ENCODE measurements at regions not wholly inside any gene's neighbourhood (a gene's known extent, or its start where the extent isn't known, plus 50 kb on each side); places are given as distances from the start of the nearest gene placed in this dataset.

DNA sequence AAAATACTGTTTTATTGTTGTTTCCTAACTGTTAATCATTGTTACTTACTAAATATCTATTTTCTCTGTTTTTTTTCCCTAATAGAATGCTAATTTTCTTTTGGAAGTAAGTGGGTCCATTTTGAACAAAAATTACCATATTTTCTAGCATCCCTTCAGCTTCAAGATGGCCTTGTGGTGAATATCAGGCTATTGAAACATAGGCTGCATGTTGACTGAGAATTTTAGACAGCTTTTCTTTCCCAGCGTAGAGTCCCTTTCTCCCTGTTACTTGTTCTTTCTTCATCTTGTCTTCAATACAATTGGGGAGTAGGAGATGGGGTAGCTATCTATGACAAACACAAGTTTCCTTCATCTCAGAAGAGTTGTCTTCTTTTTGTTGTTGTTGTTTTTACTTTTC lies 397.0 kb downstream of the DOK5 start:
- ATAC-seq = no peak
- no peak overlapping the region for H3K4me3 Mint-ChIP-seq
- H3K9me3 Mint-ChIP-seq = peaks cover 5% of the 10 kb centered on the region
- H3K27ac Mint-ChIP-seq = no peak overlapping the region
- H3K27me3 Mint-ChIP-seq = no peaks in the 10 kb centered on the region
- no peaks in the 10 kb centered on the region for H3K36me3 Mint-ChIP-seq
- H3K4me1 Mint-ChIP-seq = no peaks in the 10 kb centered on the region

DNA sequence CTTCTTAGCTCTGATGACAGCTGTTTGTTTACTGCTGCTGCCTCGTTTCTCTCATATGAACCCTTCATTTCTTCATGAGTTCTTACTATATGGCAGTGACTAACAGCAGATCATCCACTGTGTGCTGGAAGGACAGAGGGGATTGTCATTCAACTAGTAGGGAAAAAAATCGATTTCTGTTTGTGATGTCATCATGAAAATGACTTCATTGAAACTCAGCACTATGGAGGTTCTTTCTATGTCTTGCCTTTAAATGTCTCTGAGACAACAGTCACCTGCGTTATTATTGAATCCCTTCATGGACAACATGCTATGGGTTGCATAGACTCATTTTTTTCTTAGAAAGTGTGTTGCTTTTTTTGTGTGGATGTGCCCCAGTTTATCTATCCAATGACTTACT lies 394.4 kb downstream of the DOK5 start:
- Mint-ChIP-seq H3K4me3 (no peak overlapping the region), H3K27ac (no peak overlapping the region), H3K4me1 (no peaks in the 10 kb centered on the region), H3K27me3 (no peaks in the 10 kb centered on the region), H3K9me3 (peaks cover 9% of the 10 kb centered on the region), H3K36me3 (no peaks in the 10 kb centered on the region)
- no peak for ATAC-seq

DNA sequence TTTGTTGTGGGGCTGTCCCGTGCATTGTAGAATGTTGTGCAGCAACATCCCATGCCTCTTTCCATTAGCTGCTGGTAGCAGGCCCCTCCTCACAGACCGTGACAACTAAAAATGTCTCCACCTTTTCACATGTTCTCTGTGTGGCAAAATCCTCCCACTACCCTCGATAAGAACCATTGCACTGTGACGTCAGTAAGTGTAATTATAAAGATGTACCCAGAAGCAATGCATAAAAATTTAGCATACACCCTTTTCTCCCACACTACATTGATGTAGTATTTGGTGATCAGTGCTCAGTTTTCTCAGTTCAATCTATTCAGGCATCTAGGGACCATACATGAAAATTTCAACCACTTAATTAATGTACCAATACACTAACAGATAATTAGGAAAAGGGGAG lies 389.9 kb downstream of the DOK5 start:
- no peaks in the 10 kb centered on the region for H3K36me3 Mint-ChIP-seq
- no peak overlapping the region for H3K27ac Mint-ChIP-seq
- no peaks in the 10 kb centered on the region for H3K27me3 Mint-ChIP-seq
- no peak overlapping the region for H3K4me3 Mint-ChIP-seq
- ATAC-seq = no peak
- H3K9me3 Mint-ChIP-seq = peaks cover 4% of the 10 kb centered on the region
- H3K4me1 Mint-ChIP-seq = no peaks in the 10 kb centered on the region

DNA sequence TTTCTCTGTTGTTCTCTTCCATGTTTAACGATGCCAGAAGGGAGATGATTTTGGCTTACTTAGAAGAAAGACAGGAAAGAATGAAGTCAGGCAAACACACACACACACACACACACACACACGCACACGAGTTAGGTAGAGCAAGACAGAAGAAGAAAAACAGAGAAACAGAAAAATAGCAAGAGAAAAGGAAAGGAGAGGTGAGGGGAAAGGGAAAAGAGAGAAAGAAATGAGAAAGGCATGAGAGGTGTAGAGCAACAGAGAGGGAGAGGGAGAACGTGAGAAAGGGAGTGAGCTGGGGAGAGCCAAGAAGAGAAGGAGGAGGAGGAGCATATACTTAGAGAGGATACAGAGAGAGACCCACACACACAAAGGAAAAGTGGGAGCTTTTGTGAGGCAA lies 385.3 kb downstream of the DOK5 start:
- Mint-ChIP-seq H3K27me3 (no peaks in the 10 kb centered on the region), H3K9me3 (peaks cover 10% of the 10 kb centered on the region), H3K4me3 (no peak overlapping the region), H3K36me3 (no peaks in the 10 kb centered on the region), H3K27ac (no peak overlapping the region), H3K4me1 (no peaks in the 10 kb centered on the region)
- ATAC-seq = no peak

DNA sequence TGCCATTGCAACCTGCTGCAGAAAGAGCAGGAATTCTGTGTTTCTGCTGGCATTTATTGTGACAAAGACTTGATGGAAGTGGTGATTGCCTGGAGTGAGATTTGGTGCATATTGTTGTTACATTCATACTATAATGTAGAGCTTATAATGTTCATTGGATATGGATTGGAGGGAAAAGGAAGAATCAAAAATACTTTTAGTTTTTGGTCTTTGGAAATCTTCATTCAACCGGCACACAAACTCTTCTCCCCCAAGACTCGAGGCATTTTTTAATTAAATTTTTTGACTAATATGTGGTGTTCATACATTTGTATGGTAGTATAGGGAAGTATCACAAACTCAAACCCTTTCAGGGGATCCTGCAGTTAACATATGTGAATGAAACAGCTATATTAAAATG lies 380.8 kb downstream of the DOK5 start:
- H3K27ac Mint-ChIP-seq = no peak overlapping the region
- H3K36me3 Mint-ChIP-seq = no peaks in the 10 kb centered on the region
- ATAC-seq = no peak
- no peak overlapping the region for H3K4me3 Mint-ChIP-seq
- no peaks in the 10 kb centered on the region for H3K27me3 Mint-ChIP-seq
- H3K4me1 Mint-ChIP-seq = no peaks in the 10 kb centered on the region
- H3K9me3 Mint-ChIP-seq = peaks cover 7% of the 10 kb centered on the region

DNA sequence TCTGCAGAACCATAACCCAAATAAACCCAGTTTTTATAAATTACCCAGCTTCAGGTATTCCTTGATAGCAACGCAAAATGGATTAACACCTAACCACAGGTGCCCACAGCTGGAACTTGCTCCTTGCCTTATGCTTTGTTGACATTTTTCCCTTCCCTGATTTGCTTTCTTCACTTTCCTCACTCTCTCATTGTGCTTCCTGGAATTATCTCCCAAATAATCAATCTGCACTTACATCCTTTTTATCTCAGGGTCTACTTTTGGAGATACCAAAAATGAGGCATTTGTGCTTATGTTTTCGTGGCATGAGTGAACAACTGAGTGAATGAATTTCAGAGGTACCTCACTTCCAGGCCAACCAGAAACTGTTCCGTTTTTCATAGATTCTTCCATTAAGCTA lies 374.3 kb downstream of the DOK5 start:
- H3K27me3 Mint-ChIP-seq = no peaks in the 10 kb centered on the region
- no peak overlapping the region for H3K4me3 Mint-ChIP-seq
- no peak overlapping the region for H3K27ac Mint-ChIP-seq
- H3K36me3 Mint-ChIP-seq = no peaks in the 10 kb centered on the region
- no peaks in the 10 kb centered on the region for H3K4me1 Mint-ChIP-seq
- H3K9me3 Mint-ChIP-seq = peaks cover 8% of the 10 kb centered on the region
- ATAC-seq = no peak

DNA sequence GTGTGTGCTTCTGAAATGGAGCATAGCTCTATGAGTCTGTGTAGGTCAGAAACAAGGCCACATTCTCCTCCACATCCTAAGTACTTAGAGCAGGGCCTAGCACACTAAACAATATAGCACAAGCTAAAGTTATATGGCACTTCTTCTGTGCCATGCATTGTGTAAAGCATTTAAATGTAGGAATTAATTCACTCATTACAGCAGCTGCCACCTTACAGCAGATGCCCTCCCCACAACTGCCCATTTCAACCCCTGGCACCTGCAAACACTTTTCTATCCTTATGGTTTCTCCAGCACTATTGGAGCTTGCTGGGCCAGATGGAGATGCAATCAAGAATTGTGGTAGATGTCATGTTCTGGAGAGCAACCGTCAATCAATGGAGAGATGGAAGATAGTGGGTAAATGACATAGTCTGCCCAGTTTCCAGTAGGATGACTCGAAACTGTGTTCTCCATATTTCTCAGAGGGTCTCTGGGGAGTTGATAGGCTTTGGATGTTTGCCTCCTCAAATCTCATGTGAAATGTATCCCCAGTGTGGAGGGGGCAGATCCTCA lies 373.7 kb downstream of the DOK5 start:
- no peaks in the 10 kb centered on the region for H3K36me3 Mint-ChIP-seq
- H3K9me3 Mint-ChIP-seq = peaks cover 8% of the 10 kb centered on the region
- ATAC-seq = no peak
- no peak overlapping the region for H3K4me3 Mint-ChIP-seq
- no peak overlapping the region for H3K27ac Mint-ChIP-seq
- H3K4me1 Mint-ChIP-seq = no peaks in the 10 kb centered on the region
- no peaks in the 10 kb centered on the region for H3K27me3 Mint-ChIP-seq

DNA sequence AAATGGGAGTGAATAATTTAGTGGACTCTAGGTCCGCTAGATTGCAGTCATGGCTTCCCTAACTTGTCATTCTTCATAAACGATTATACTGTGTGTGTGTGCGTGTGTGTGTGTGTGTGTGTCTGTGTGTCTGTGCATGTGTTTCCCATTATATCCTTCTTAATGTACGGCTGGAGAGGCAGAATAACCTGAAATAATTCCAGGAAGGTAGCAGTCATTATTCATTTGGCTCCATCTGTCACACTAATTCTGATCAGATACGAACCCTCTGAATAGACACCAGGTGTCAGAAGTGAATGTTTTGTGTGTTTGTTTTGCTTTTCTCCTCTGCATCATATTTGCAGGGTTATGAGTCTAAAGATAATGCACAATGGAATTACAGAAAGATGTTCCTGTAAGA lies 372.9 kb downstream of the DOK5 start:
- H3K27ac Mint-ChIP-seq = no peak overlapping the region
- no peaks in the 10 kb centered on the region for H3K4me1 Mint-ChIP-seq
- ATAC-seq = no peak
- no peaks in the 10 kb centered on the region for H3K27me3 Mint-ChIP-seq
- H3K36me3 Mint-ChIP-seq = no peaks in the 10 kb centered on the region
- peaks cover 8% of the 10 kb centered on the region for H3K9me3 Mint-ChIP-seq
- no peak overlapping the region for H3K4me3 Mint-ChIP-seq

DNA sequence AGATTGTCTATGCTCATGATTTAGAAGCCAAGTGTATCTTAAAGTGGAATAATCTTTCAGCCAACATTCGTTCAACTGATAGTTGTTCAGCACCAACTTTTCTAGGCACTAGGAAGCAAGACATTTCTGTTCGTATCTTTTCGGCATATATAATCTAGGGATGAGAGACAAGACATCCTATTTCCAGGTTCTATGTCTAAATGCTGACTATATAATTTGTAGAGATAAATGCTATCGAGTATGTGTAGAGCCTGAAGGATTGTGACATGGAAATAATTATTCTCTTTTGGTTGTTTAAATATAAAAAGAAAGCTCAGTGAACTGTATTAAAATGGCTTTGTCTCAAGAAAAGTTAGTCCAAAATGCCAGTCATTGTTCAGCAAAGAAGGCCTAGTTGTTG lies 371.6 kb downstream of the DOK5 start:
- ATAC-seq = no peak

DNA sequence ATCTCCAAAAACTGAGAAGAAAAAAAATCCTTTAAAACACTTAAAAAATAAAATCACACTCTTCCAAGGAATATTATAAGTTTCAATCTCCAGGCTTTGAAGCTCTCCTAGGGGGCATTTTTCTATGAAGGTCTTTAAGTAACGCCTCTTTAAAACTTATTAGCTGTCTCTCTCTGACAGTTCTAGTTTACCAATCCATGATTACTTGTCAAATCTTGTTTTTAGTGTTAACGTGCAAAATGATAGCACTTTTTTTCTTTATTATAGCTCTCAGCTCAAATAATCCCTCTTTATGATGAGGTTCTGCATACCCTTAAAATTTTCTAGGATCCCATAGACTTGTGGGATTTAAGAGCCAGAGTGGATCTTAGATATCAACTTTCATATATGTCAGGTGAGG lies 369.0 kb downstream of the DOK5 start:
- Mint-ChIP-seq H3K4me3 (no peak overlapping the region), H3K27ac (no peak overlapping the region)
- ATAC-seq = no peak

More for the DNA sequence above, 371.6 kb downstream of the DOK5 start:
- H3K9me3 Mint-ChIP-seq = peaks cover 8% of the 10 kb centered on the region
- H3K27ac Mint-ChIP-seq = no peak overlapping the region
- H3K27me3 Mint-ChIP-seq = no peaks in the 10 kb centered on the region
- no peaks in the 10 kb centered on the region for H3K4me1 Mint-ChIP-seq
- no peaks in the 10 kb centered on the region for H3K36me3 Mint-ChIP-seq
- H3K4me3 Mint-ChIP-seq = no peak overlapping the region

DNA sequence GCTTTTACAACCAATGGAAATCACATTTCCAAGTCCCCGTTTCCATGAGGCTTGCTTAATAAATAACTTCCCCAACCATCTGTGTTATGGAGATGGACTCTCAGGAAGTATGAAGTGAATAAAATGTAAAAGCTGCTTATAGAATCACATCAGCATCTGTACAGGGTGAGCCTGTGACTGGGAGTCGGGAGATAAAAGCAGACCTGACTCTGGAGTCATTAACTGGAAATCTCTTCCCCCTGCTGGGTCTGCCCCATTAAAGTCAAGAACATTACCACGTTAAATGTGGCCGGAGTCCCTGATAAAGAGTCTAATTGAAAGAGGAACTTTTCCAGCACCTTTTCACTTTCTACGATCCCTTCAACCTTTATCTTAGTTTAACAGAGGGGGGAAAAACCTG lies 368.5 kb downstream of the DOK5 start:
- Mint-ChIP-seq H3K27me3 (no peaks in the 10 kb centered on the region), H3K4me1 (no peaks in the 10 kb centered on the region), H3K36me3 (no peaks in the 10 kb centered on the region), H3K27ac (no peak overlapping the region), H3K4me3 (no peak overlapping the region), H3K9me3 (peaks cover 5% of the 10 kb centered on the region)
- no peak for ATAC-seq

More for the DNA sequence above, 369.0 kb downstream of the DOK5 start:
- H3K4me1 Mint-ChIP-seq = no peaks in the 10 kb centered on the region
- peaks cover 5% of the 10 kb centered on the region for H3K9me3 Mint-ChIP-seq
- H3K27me3 Mint-ChIP-seq = no peaks in the 10 kb centered on the region
- H3K36me3 Mint-ChIP-seq = no peaks in the 10 kb centered on the region

DNA sequence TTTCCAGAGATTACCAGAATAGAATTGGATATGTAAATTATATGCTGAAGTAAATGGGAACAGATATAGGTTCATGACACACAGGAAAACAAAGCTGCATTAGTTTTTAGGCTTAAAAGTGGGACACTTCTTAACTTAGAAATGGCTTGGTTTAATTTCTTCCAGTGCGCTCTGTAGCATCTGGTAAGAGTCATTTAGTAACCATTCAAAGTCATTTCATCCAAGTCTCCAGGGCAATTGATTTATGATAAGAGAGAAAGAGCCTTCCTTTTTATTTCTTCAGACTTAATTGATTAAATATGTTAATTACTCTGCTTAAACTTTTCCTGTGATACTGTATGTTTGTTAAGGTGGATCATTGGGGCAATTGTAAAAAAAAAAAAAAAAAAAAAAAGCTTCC lies 368.0 kb downstream of the DOK5 start:
- Mint-ChIP-seq H3K9me3 (peaks cover 5% of the 10 kb centered on the region), H3K27ac (no peak overlapping the region)

DNA sequence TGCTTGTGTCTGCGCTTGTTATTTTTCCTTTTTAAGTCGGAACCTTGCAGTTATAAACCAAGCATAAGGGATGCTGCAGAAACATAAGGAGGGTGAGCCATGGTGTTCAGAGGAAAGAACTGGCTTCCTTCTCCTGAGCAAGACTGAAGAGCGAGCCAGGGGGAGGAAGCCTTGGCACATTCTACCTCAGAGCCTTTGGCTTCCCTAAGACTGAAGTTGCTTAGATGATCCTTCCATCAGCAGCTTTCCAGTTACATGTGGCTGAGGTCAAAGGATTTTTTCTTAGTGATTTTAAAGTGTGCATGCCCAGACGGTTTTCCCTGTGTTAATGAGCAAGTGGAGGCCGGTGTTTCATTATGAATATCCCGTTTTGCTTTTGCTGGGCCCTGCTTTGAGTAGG lies 363.8 kb downstream of the DOK5 start:
- no peak for ATAC-seq
- H3K4me1 Mint-ChIP-seq = no peaks in the 10 kb centered on the region
- no peak overlapping the region for H3K4me3 Mint-ChIP-seq
- no peaks in the 10 kb centered on the region for H3K27me3 Mint-ChIP-seq
- H3K36me3 Mint-ChIP-seq = no peaks in the 10 kb centered on the region
- H3K9me3 Mint-ChIP-seq = peaks cover 2% of the 10 kb centered on the region
- no peak overlapping the region for H3K27ac Mint-ChIP-seq

More for the DNA sequence above, 368.0 kb downstream of the DOK5 start:
- H3K4me1 Mint-ChIP-seq = no peaks in the 10 kb centered on the region
- no peaks in the 10 kb centered on the region for H3K36me3 Mint-ChIP-seq
- H3K4me3 Mint-ChIP-seq = no peak overlapping the region
- H3K27me3 Mint-ChIP-seq = no peaks in the 10 kb centered on the region
- ATAC-seq = no peak

DNA sequence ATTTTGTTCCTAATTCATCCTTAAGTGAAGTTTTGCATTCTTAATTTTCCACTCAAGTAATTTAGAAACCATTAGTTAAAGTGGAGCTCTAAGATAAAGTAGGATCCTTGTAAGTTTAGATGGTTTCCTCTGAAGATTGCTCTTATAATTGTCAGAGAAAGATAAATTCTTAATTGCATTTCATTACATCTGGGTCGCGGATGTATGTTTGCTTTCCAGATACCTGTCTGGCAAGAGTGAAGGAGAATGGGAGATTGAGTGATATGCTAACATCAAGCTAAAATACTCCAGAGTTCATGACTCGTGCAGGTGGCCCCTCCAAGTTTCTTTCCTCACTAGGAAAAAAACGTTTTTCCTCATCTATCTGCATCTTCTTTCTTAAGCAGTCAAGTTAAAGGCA lies 361.8 kb downstream of the DOK5 start:
- no peak for ATAC-seq
- Mint-ChIP-seq H3K36me3 (no peaks in the 10 kb centered on the region), H3K9me3 (peaks cover 4% of the 10 kb centered on the region), H3K27ac (no peak overlapping the region), H3K4me3 (no peak overlapping the region), H3K4me1 (no peaks in the 10 kb centered on the region), H3K27me3 (no peaks in the 10 kb centered on the region)

DNA sequence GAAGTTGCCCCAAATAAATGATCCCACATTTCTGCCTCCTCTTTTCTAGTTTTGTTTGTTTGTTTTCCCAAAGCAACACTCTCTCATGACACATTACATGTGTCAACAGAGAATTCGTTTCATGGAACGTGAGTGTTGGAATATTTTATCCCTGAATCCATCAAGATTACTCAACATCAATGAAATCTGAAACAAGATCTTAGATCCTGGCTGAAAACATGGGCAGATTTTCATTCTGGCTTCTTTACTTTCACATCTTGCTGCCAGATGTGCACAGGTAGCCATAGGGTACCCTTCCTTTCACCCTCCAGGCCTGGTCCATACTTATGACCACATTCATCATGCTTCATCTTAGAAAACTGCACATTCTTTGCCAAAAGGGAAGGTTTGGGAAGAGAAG lies 347.0 kb downstream of the DOK5 start:
- no peak overlapping the region for H3K4me3 Mint-ChIP-seq
- no peak for ATAC-seq
- H3K27me3 Mint-ChIP-seq = no peaks in the 10 kb centered on the region
- H3K36me3 Mint-ChIP-seq = no peaks in the 10 kb centered on the region
- no peak overlapping the region for H3K27ac Mint-ChIP-seq
- no peaks in the 10 kb centered on the region for H3K4me1 Mint-ChIP-seq
- H3K9me3 Mint-ChIP-seq = no peaks in the 10 kb centered on the region

DNA sequence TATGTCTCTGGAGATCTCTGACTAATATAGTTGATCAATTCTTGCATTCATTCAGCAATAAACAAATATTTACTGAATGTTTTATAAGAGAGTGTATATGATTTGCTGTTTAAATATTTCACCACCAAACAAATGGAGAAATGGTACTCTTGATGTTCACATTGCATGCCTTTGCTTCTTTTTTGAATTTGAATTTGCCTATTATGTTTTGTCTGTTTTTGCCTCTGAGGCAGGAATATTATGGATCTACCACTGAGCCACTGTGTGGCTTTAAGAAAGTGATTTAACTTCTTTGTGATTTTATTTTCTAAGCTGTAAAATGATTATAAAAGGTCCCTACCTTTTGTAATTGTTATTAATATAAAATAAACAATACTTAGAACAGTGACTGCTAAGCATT lies 345.0 kb downstream of the DOK5 start:
- no peak overlapping the region for H3K4me3 Mint-ChIP-seq
- no peaks in the 10 kb centered on the region for H3K4me1 Mint-ChIP-seq
- H3K27ac Mint-ChIP-seq = no peak overlapping the region
- no peaks in the 10 kb centered on the region for H3K36me3 Mint-ChIP-seq
- no peak for ATAC-seq
- H3K9me3 Mint-ChIP-seq = no peaks in the 10 kb centered on the region
- H3K27me3 Mint-ChIP-seq = no peaks in the 10 kb centered on the region

DNA sequence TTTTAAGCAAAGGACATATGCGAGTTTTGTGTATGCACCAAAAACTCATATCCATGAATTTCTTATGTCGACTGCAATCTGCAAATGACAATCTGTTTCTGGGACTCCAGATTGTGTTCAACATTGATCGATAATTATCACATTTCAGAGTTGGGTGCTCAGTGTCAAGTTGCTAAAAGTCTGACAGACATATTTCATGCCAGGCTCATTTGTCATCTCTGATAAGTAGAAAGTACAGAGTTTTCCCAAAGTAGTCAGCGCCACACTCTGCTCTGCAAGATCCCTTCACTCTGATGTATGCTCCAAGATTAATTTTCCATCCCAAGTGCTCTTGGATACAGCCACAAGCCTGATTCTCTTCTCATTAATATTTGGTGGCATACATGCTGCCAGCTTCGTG lies 331.1 kb downstream of the DOK5 start:
- no peaks in the 10 kb centered on the region for H3K27me3 Mint-ChIP-seq
- H3K36me3 Mint-ChIP-seq = no peaks in the 10 kb centered on the region
- H3K27ac Mint-ChIP-seq = no peak overlapping the region
- no peaks in the 10 kb centered on the region for H3K9me3 Mint-ChIP-seq
- no peak for ATAC-seq
- no peak overlapping the region for H3K4me3 Mint-ChIP-seq
- no peaks in the 10 kb centered on the region for H3K4me1 Mint-ChIP-seq

Data from stimulated activated memory B cell treated with anti-CD40 and anti-IgM and Interleukin-4, amounts not matched to agents 10 μg/mL and 1 μg/mL and 100 μg/mL, for 72 hours (primary cell).